GM23338 (cell line): ENCODE measurements at regions not wholly inside any gene's neighbourhood (a gene's known extent, or its start where the extent isn't known, plus 50 kb on each side); places are given as distances from the start of the nearest gene placed in this dataset.

Source experiments
- ATAC-seq: fragments of 200-7000 bp; cut with Tn5 transposase; 3 replicates; pipeline ENCODE4 v1.9.1; 2020
- DNase-seq: peaks from one replicate; pipeline ENCODE4 v3.0.0-alpha.2; 2015; ENCODE audit warnings: low spot score
- H2AFZ ChIP-seq: fragments of 200-600 bp; sonication (generic); 2 replicates; pipeline ENCODE4 v1.8.0; 2016; ENCODE audit warnings: antibody characterized with exemption, mild to moderate bottlenecking, moderate library complexity
- H3F3A ChIP-seq: fragments of 200-600 bp; sonication (generic); replicated peaks from 2 replicates; pipeline ENCODE4 v1.8.0; 2017; ENCODE audit warnings: antibody characterized with exemption, mixed run types, low read depth
- H3K27ac ChIP-seq: fragments of 200-600 bp; sonication (generic); 2 replicates; pipeline ENCODE4 v1.6.1; 2016; ENCODE audit warnings: low read depth
- H3K27me3 ChIP-seq: fragments of 200-600 bp; sonication (generic); 2 replicates; pipeline ENCODE4 v1.8.0; 2016; ENCODE audit warnings: mild to moderate bottlenecking, mixed run types, moderate library complexity; ENCODE audit not compliant: insufficient read depth
- H3K36me3 ChIP-seq: fragments of 200-600 bp; sonication (generic); 2 replicates; pipeline ENCODE4 v1.8.0; 2016; ENCODE audit warnings: mild to moderate bottlenecking; ENCODE audit not compliant: insufficient read depth
- H3K4me1 ChIP-seq: fragments of 200-600 bp; sonication (generic); 2 replicates; pipeline ENCODE4 v1.8.0; 2016; ENCODE audit warnings: mild to moderate bottlenecking, moderate library complexity; ENCODE audit not compliant: insufficient read depth
- H3K4me2 ChIP-seq: fragments of 200-600 bp; sonication (generic); 2 replicates; pipeline ENCODE4 v1.7.1; 2017; ENCODE audit warnings: mixed run types
- H3K4me3 ChIP-seq: fragments of 200-600 bp; sonication (generic); 2 replicates; pipeline ENCODE4 v1.6.1; 2016; ENCODE audit warnings: mixed run types
- H3K79me2 ChIP-seq: fragments of 200-600 bp; sonication (generic); replicated peaks from 2 replicates; pipeline ENCODE4 v1.8.0; 2017; ENCODE audit warnings: mild to moderate bottlenecking; ENCODE audit not compliant: insufficient read depth
- H3K9me2 ChIP-seq: fragments of 200-600 bp; sonication (generic); 2 replicates; pipeline ENCODE4 v1.8.0; 2017; ENCODE audit not compliant: insufficient read depth
- H4K20me1 ChIP-seq: fragments of 200-600 bp; sonication (generic); replicated peaks from 2 replicates; pipeline ENCODE4 v1.8.0; 2017; ENCODE audit warnings: mild to moderate bottlenecking; ENCODE audit not compliant: insufficient read depth
- H3K27ac Mint-ChIP-seq: 2 replicates; pipeline ENCODE4 v1.8.0; 2020; ENCODE audit warnings: inconsistent platforms, mild to moderate bottlenecking, moderate library complexity, mixed read lengths
- H3K27me3 Mint-ChIP-seq: 3 replicates; pipeline ENCODE4 v1.8.0; 2022; ENCODE audit warnings: low read depth, mild to moderate bottlenecking, moderate library complexity, mixed read lengths, inconsistent platforms; ENCODE audit not compliant: insufficient read depth, poor library complexity
- H3K36me3 Mint-ChIP-seq: 3 replicates; pipeline ENCODE4 v1.8.0; 2021; ENCODE audit warnings: low read depth, mild to moderate bottlenecking, inconsistent platforms, moderate library complexity, mixed read lengths
- H3K4me1 Mint-ChIP-seq: 3 replicates; pipeline ENCODE4 v1.8.0; 2020; ENCODE audit warnings: mild to moderate bottlenecking, inconsistent platforms, mixed read lengths
- H3K4me3 Mint-ChIP-seq: 3 replicates; pipeline ENCODE4 v1.8.0; 2021; ENCODE audit warnings: moderate library complexity, mild to moderate bottlenecking, inconsistent platforms, mixed read lengths
- H3K9me3 Mint-ChIP-seq: 3 replicates; pipeline ENCODE4 v1.8.0; 2020; ENCODE audit warnings: moderate library complexity, mild to moderate bottlenecking, inconsistent platforms, mixed read lengths
- CREB1 ChIP-seq: fragments of 250-450 bp; sonication (Bioruptor Pico); IDR thresholded peaks from 2 replicates; pipeline ENCODE4 v1.5.0; 2020; ENCODE audit warnings: low read depth, mild to moderate bottlenecking, moderate library complexity
- EZH2 ChIP-seq: fragments of 200-600 bp; sonication (generic); IDR thresholded peaks from one replicate; pipeline ENCODE4 v1.8.0; 2017; ENCODE audit warnings: antibody characterized with exemption, mild to moderate bottlenecking, low read depth; ENCODE audit not compliant: unreplicated experiment
- EZH2phosphoT487 ChIP-seq: fragments of 200-600 bp; sonication (generic); IDR thresholded peaks from one replicate; pipeline ENCODE4 v1.8.1; 2018; ENCODE audit warnings: antibody characterized with exemption; ENCODE audit not compliant: unreplicated experiment
- JUNB ChIP-seq: IDR thresholded peaks from one replicate; pipeline ENCODE4 v1.6.1; 2016; ENCODE audit warnings: antibody characterized with exemption; ENCODE audit not compliant: unreplicated experiment
- POLR2AphosphoS5 ChIP-seq: IDR thresholded peaks from 2 replicates; pipeline ENCODE4 v1.6.1; 2016; ENCODE audit warnings: antibody characterized with exemption, low read depth
- STAT1 ChIP-seq: IDR thresholded peaks from one replicate; pipeline ENCODE4 v1.6.1; 2016; ENCODE audit warnings: antibody characterized with exemption; ENCODE audit not compliant: unreplicated experiment
- ZNF114 ChIP-seq: fragments of 250-450 bp; sonication (Bioruptor Pico); IDR thresholded peaks from 2 replicates; pipeline ENCODE4 v1.5.0; 2020; ENCODE audit warnings: mild to moderate bottlenecking, moderate library complexity
- ZNF331 ChIP-seq: fragments of 250-450 bp; sonication (Bioruptor Pico); IDR thresholded peaks from 2 replicates; pipeline ENCODE4 v1.5.0; 2020; ENCODE audit warnings: low read depth, mild to moderate bottlenecking, moderate library complexity
- TF ChIP-seq, protein P1 (sequence below): IDR thresholded peaks from 2 replicates; pipeline ENCODE4 v1.6.1; 2016; ENCODE audit warnings: antibody characterized with exemption
- TF ChIP-seq, protein P2 (sequence below), 2 experiments: fragments of 200-600 bp in 1 of 2; sonication (generic) in 1 of 2; conservative IDR thresholded peaks; 2 replicates each; pipeline versions ENCODE4 v1.5.1 to v1.6.1; 2016 to 2017; ENCODE audit warnings: antibody characterized with exemption in 2 of 2, low read depth in 2 of 2, mild to moderate bottlenecking in 2 of 2, moderate library complexity in 1 of 2
- TF ChIP-seq, protein P3 (sequence below): fragments of 250-450 bp; sonication (Bioruptor Pico); IDR thresholded peaks from 2 replicates; pipeline ENCODE4 v1.5.0; 2020; ENCODE audit warnings: mild to moderate bottlenecking, moderate library complexity
- TF ChIP-seq, protein P4 (sequence below): IDR thresholded peaks from one replicate; pipeline ENCODE4 v1.6.1; 2018; ENCODE audit warnings: antibody characterized with exemption; ENCODE audit not compliant: unreplicated experiment

DNA sequence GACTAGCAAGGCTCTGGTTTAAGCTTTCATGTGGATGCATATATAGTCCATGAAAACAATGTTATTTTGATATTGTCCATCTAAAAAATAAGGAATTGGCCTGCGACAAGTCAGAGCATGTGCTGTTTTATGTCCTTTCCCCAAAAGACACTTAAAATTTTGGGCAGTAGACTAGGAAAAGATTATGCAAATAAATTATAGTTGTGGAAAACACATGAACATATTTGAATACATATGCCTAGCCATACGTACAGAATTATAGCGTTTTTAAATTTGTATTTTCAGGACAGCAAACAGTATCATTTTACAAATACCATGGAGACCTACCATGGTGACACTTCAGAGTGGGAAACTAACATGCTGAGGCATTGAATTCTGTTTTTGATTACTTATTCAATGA lies 113.8 kb upstream of the SLC5A12 start:
- no peaks in the 10 kb centered on the region for H3K27me3 ChIP-seq
- Mint-ChIP-seq H3K9me3 (no peaks in the 10 kb centered on the region), H3K4me3 (no peak overlapping the region), H3K36me3 (no peaks in the 10 kb centered on the region), H3K27ac (no peak overlapping the region), H3K27me3 (peaks cover 2% of the 10 kb centered on the region), H3K4me1 (no peaks in the 10 kb centered on the region)
- H4K20me1 ChIP-seq, result no peaks in the 10 kb centered on the region
- H3K79me2 ChIP-seq, result no peaks in the 10 kb centered on the region
- no peak overlapping the region for H3K27ac ChIP-seq
- no peaks in the 10 kb centered on the region for H3K36me3 ChIP-seq
- DNase-seq (no peak), ATAC-seq (no peak)
- H3F3A ChIP-seq, result no peaks in the 10 kb centered on the region
- no peak overlapping the region for H3K4me3 ChIP-seq
- H2AFZ ChIP-seq, result no peak overlapping the region
- H3K9me2 ChIP-seq, result 0 out of 2 replicates have a peak, but pooled peaks cover 2% of the 10 kb centered on the region
- TF ChIP-seq JUNB, result no peak
- TF ChIP-seq, protein P1, sequence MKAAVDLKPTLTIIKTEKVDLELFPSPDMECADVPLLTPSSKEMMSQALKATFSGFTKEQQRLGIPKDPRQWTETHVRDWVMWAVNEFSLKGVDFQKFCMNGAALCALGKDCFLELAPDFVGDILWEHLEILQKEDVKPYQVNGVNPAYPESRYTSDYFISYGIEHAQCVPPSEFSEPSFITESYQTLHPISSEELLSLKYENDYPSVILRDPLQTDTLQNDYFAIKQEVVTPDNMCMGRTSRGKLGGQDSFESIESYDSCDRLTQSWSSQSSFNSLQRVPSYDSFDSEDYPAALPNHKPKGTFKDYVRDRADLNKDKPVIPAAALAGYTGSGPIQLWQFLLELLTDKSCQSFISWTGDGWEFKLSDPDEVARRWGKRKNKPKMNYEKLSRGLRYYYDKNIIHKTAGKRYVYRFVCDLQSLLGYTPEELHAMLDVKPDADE, result no peak
- TF ChIP-seq, protein P2, sequence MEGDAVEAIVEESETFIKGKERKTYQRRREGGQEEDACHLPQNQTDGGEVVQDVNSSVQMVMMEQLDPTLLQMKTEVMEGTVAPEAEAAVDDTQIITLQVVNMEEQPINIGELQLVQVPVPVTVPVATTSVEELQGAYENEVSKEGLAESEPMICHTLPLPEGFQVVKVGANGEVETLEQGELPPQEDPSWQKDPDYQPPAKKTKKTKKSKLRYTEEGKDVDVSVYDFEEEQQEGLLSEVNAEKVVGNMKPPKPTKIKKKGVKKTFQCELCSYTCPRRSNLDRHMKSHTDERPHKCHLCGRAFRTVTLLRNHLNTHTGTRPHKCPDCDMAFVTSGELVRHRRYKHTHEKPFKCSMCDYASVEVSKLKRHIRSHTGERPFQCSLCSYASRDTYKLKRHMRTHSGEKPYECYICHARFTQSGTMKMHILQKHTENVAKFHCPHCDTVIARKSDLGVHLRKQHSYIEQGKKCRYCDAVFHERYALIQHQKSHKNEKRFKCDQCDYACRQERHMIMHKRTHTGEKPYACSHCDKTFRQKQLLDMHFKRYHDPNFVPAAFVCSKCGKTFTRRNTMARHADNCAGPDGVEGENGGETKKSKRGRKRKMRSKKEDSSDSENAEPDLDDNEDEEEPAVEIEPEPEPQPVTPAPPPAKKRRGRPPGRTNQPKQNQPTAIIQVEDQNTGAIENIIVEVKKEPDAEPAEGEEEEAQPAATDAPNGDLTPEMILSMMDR (conservative IDR thresholded peaks at IDR 0.05; ENCODE audit: low read depth in 2 of 2), result no peak
- no peak for TF ChIP-seq ZNF114
- TF ChIP-seq, protein P3, sequence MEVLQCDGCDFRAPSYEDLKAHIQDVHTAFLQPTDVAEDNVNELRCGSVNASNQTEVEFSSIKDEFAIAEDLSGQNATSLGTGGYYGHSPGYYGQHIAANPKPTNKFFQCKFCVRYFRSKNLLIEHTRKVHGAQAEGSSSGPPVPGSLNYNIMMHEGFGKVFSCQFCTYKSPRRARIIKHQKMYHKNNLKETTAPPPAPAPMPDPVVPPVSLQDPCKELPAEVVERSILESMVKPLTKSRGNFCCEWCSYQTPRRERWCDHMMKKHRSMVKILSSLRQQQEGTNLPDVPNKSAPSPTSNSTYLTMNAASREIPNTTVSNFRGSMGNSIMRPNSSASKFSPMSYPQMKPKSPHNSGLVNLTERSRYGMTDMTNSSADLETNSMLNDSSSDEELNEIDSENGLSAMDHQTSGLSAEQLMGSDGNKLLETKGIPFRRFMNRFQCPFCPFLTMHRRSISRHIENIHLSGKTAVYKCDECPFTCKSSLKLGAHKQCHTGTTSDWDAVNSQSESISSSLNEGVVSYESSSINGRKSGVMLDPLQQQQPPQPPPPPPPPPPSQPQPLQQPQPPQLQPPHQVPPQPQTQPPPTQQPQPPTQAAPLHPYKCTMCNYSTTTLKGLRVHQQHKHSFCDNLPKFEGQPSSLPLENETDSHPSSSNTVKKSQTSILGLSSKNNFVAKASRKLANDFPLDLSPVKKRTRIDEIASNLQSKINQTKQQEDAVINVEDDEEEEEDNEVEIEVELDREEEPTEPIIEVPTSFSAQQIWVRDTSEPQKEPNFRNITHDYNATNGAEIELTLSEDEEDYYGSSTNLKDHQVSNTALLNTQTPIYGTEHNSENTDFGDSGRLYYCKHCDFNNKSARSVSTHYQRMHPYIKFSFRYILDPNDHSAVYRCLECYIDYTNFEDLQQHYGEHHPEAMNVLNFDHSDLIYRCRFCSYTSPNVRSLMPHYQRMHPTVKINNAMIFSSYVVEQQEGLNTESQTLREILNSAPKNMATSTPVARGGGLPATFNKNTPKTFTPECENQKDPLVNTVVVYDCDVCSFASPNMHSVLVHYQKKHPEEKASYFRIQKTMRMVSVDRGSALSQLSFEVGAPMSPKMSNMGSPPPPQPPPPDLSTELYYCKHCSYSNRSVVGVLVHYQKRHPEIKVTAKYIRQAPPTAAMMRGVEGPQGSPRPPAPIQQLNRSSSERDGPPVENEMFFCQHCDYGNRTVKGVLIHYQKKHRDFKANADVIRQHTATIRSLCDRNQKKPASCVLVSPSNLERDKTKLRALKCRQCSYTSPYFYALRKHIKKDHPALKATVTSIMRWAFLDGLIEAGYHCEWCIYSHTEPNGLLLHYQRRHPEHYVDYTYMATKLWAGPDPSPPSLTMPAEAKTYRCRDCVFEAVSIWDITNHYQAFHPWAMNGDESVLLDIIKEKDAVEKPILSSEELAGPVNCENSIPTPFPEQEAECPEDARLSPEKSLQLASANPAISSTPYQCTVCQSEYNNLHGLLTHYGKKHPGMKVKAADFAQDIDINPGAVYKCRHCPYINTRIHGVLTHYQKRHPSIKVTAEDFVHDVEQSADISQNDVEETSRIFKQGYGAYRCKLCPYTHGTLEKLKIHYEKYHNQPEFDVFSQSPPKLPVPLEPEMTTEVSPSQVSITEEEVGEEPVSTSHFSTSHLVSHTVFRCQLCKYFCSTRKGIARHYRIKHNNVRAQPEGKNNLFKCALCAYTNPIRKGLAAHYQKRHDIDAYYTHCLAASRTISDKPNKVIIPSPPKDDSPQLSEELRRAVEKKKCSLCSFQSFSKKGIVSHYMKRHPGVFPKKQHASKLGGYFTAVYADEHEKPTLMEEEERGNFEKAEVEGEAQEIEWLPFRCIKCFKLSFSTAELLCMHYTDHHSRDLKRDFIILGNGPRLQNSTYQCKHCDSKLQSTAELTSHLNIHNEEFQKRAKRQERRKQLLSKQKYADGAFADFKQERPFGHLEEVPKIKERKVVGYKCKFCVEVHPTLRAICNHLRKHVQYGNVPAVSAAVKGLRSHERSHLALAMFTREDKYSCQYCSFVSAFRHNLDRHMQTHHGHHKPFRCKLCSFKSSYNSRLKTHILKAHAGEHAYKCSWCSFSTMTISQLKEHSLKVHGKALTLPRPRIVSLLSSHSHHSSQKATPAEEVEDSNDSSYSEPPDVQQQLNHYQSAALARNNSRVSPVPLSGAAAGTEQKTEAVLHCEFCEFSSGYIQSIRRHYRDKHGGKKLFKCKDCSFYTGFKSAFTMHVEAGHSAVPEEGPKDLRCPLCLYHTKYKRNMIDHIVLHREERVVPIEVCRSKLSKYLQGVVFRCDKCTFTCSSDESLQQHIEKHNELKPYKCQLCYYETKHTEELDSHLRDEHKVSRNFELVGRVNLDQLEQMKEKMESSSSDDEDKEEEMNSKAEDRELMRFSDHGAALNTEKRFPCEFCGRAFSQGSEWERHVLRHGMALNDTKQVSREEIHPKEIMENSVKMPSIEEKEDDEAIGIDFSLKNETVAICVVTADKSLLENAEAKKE (CRISPR knock-in tag), result no peak
- no peak for TF ChIP-seq POLR2AphosphoS5
- no peak for TF ChIP-seq ZNF331 (CRISPR knock-in tag)
- no peak for TF ChIP-seq CREB1 (CRISPR knock-in tag)
- TF ChIP-seq EZH2, result no peak
- TF ChIP-seq, protein P4, sequence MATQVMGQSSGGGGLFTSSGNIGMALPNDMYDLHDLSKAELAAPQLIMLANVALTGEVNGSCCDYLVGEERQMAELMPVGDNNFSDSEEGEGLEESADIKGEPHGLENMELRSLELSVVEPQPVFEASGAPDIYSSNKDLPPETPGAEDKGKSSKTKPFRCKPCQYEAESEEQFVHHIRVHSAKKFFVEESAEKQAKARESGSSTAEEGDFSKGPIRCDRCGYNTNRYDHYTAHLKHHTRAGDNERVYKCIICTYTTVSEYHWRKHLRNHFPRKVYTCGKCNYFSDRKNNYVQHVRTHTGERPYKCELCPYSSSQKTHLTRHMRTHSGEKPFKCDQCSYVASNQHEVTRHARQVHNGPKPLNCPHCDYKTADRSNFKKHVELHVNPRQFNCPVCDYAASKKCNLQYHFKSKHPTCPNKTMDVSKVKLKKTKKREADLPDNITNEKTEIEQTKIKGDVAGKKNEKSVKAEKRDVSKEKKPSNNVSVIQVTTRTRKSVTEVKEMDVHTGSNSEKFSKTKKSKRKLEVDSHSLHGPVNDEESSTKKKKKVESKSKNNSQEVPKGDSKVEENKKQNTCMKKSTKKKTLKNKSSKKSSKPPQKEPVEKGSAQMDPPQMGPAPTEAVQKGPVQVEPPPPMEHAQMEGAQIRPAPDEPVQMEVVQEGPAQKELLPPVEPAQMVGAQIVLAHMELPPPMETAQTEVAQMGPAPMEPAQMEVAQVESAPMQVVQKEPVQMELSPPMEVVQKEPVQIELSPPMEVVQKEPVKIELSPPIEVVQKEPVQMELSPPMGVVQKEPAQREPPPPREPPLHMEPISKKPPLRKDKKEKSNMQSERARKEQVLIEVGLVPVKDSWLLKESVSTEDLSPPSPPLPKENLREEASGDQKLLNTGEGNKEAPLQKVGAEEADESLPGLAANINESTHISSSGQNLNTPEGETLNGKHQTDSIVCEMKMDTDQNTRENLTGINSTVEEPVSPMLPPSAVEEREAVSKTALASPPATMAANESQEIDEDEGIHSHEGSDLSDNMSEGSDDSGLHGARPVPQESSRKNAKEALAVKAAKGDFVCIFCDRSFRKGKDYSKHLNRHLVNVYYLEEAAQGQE, result no peak
- no peak for TF ChIP-seq EZH2phosphoT487
- no peak for TF ChIP-seq STAT1
- no peaks in the 10 kb centered on the region for H3K4me1 ChIP-seq
- H3K4me2 ChIP-seq, result no peak overlapping the region
